Colonic mucosa (tissue), 4 donors: ENCODE measurements at regions not wholly inside any gene's neighbourhood (a gene's known extent, or its start where the extent isn't known, plus 50 kb on each side); places are given as distances from the start of the nearest gene placed in this dataset.

Experiments used
- DNase-seq: peaks from one replicate; pipeline ENCODE4 v3.0.0-alpha.2; 2020
- H3K27ac ChIP-seq: fragments of 200-600 bp; one replicate; pipeline ENCODE4 v1.8.0; 2021
- H3K27me3 ChIP-seq: fragments of 200-600 bp; one replicate; pipeline ENCODE4 v1.8.0; 2021
- H3K36me3 ChIP-seq: fragments of 200-600 bp; one replicate; pipeline ENCODE4 v1.8.0; 2021
- H3K4me1 ChIP-seq: fragments of 200-600 bp; one replicate; pipeline ENCODE4 v1.8.0; 2021; ENCODE audit warnings: mild to moderate bottlenecking
- H3K4me3 ChIP-seq: fragments of 200-600 bp; one replicate; pipeline ENCODE4 v1.8.0; 2021
- H3K9ac ChIP-seq, 2 donors: one replicate each; pipeline ENCODE4 v1.7.0; 2013; ENCODE audit warnings: control low read depth in 2 of 2, low read depth in 2 of 2, low read length in 2 of 2
- H3K9me3 ChIP-seq: fragments of 200-600 bp; one replicate; pipeline ENCODE4 v1.8.0; 2021
- intact Hi-C: fragments of 100-400 bp; cut with DNase I; formaldehyde crosslinking; loops from one replicate; pipeline ENCODE4 v1.14.1; 2022
- TF ChIP-seq, protein P1 (sequence below): fragments of 200-600 bp; IDR thresholded peaks from one replicate; pipeline ENCODE4 v1.8.0; 2022; ENCODE audit warnings: antibody characterized with exemption, mild to moderate bottlenecking
- donor health status: healthy.
- donor health status: DM: no; HTN: no; CAD: no.
- donor health status: DM: no; HTN: no; CAD: no.

- no peak overlapping the region for H3K4me3 ChIP-seq
- intact Hi-C loops, result no loop called here
- DNase-seq, result no peak
- no peaks in the 10 kb centered on the region for H3K36me3 ChIP-seq
- no peak overlapping the region for H3K9ac ChIP-seq
- H3K27me3 ChIP-seq, result no peaks in the 10 kb centered on the region
- H3K27ac ChIP-seq, result no peak overlapping the region
- no peaks in the 10 kb centered on the region for H3K9me3 ChIP-seq
- TF ChIP-seq, protein P1, sequence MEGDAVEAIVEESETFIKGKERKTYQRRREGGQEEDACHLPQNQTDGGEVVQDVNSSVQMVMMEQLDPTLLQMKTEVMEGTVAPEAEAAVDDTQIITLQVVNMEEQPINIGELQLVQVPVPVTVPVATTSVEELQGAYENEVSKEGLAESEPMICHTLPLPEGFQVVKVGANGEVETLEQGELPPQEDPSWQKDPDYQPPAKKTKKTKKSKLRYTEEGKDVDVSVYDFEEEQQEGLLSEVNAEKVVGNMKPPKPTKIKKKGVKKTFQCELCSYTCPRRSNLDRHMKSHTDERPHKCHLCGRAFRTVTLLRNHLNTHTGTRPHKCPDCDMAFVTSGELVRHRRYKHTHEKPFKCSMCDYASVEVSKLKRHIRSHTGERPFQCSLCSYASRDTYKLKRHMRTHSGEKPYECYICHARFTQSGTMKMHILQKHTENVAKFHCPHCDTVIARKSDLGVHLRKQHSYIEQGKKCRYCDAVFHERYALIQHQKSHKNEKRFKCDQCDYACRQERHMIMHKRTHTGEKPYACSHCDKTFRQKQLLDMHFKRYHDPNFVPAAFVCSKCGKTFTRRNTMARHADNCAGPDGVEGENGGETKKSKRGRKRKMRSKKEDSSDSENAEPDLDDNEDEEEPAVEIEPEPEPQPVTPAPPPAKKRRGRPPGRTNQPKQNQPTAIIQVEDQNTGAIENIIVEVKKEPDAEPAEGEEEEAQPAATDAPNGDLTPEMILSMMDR, result no peak
- no peaks in the 10 kb centered on the region for H3K4me1 ChIP-seq
Measured at GRCh38 chr11:23023319-23023718, 163.0 kb upstream of the CCDC179 start.

DNA sequence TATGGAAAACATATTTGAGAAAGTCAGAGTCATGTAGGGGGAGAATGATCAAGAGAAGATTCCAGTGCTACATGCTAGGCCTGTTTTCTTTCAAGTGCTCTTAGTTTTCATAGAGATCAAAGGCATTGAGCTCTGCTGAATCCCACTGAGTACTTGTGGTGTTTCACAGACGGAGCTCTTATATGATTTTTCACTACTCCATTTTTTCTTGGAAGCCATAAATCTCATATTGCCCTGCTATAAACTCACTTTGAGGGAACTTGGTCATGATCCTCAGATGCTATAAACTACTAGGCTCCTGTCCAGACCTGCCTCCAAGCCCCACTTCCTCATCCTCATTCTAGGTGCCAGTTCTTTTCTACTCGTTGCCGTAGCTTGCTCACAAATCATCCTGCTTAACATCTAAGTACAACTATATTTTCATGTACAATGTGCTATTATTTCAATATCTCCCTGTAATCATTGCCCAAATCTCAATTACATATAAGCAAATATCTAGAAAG lies 180.8 kb upstream of the CCDC179 start:
- no peak overlapping the region for H3K27ac ChIP-seq
- intact Hi-C loops, result no loop called here
- no peak overlapping the region for H3K4me3 ChIP-seq
- no peaks in the 10 kb centered on the region for H3K4me1 ChIP-seq
- DNase-seq, result peak; percentile 45
- no peaks in the 10 kb centered on the region for H3K36me3 ChIP-seq
- no peaks in the 10 kb centered on the region for H3K9me3 ChIP-seq
- H3K9ac ChIP-seq, result no peak overlapping the region
- TF ChIP-seq, protein P1, result no peak
- no peaks in the 10 kb centered on the region for H3K27me3 ChIP-seq

GRCh38 chr11:23058656-23059055 lies 198.4 kb upstream of the CCDC179 start:
- no peak overlapping the region for H3K27ac ChIP-seq
- H3K4me1 ChIP-seq, result no peaks in the 10 kb centered on the region
- TF ChIP-seq, protein P1, result no peak
- no peaks in the 10 kb centered on the region for H3K9me3 ChIP-seq
- H3K9ac ChIP-seq, result no peak overlapping the region
- intact Hi-C loops, result no loop called here
- no peak overlapping the region for H3K4me3 ChIP-seq
- H3K36me3 ChIP-seq, result no peaks in the 10 kb centered on the region
- DNase-seq, result no peak
- no peaks in the 10 kb centered on the region for H3K27me3 ChIP-seq

- DNase-seq, result no peak
Measured at GRCh38 chr11:23063276-23063675, 203.0 kb upstream of the CCDC179 start.

GRCh38 chr11:23078289-23078971 lies 218.2 kb upstream of the CCDC179 start:
- Histone ChIP-seq H3K36me3 (no peaks in the 10 kb centered on the region), H3K9ac (no peak overlapping the region), H3K4me1 (no peaks in the 10 kb centered on the region), H3K4me3 (no peak overlapping the region), H3K27ac (no peak overlapping the region), H3K27me3 (no peaks in the 10 kb centered on the region), H3K9me3 (no peaks in the 10 kb centered on the region)
- DNase-seq, result no peak
- TF ChIP-seq, protein P1, result no peak
- intact Hi-C loops, result no loop called here

More at GRCh38 chr11:23063276-23063675, 203.0 kb upstream of the CCDC179 start:
- Histone ChIP-seq H3K9ac (no peak overlapping the region), H3K36me3 (no peaks in the 10 kb centered on the region), H3K27ac (no peak overlapping the region), H3K9me3 (no peaks in the 10 kb centered on the region), H3K27me3 (no peaks in the 10 kb centered on the region), H3K4me3 (no peak overlapping the region), H3K4me1 (no peaks in the 10 kb centered on the region)
- TF ChIP-seq, protein P1, result no peak
- intact Hi-C loops, result no loop called here
